Osteoblast (primary cell): ENCODE measurements at regions not wholly inside any gene's neighbourhood (a gene's known extent, or its start where the extent isn't known, plus 50 kb on each side); places are given as distances from the start of the nearest gene placed in this dataset.

Experiments
- DNase-seq: peaks from one replicate; pipeline ENCODE4 v3.0.0; 2011; ENCODE audit warnings: low spot score, mixed read lengths; ENCODE audit not compliant: insufficient read length; ENCODE audit errors: missing footprints
- H2AFZ ChIP-seq: 2 replicates; pipeline ENCODE4 v1.6.0; 2011; ENCODE audit warnings: mild to moderate bottlenecking, low read length
- H3K27ac ChIP-seq: 2 replicates; pipeline ENCODE4 v1.5.1; 2011; ENCODE audit warnings: mild to moderate bottlenecking, low read depth, low read length, moderate library complexity
- H3K27me3 ChIP-seq: 2 replicates; pipeline ENCODE4 v1.6.0; 2012; ENCODE audit warnings: mild to moderate bottlenecking, control low read depth, inconsistent platforms, low read length, moderate library complexity; ENCODE audit not compliant: insufficient read depth
- H3K36me3 ChIP-seq: 2 replicates; pipeline ENCODE4 v1.5.1; 2011; ENCODE audit warnings: mild to moderate bottlenecking, low read length, control low read depth, moderate library complexity; ENCODE audit not compliant: insufficient read depth
- H3K4me1 ChIP-seq: 2 replicates; pipeline ENCODE4 v1.5.1; 2011; ENCODE audit warnings: mild to moderate bottlenecking, low read length, control low read depth, moderate library complexity; ENCODE audit not compliant: insufficient read depth
- H3K4me2 ChIP-seq: 2 replicates; pipeline ENCODE4 v1.6.0; 2011; ENCODE audit warnings: mild to moderate bottlenecking, low read length; ENCODE audit not compliant: insufficient read depth
- H3K4me3 ChIP-seq: fragments of 200-600 bp; sonication (generic); 3 replicates; pipeline ENCODE4 v1.5.1; 2012; ENCODE audit warnings: mild to moderate bottlenecking, low read length, inconsistent platforms; ENCODE audit not compliant: insufficient read depth
- H3K79me2 ChIP-seq: 2 replicates; pipeline ENCODE4 v1.6.0; 2012; ENCODE audit warnings: mild to moderate bottlenecking, low read length, control low read depth, inconsistent platforms; ENCODE audit not compliant: insufficient read depth
- H3K9me3 ChIP-seq: 2 replicates; pipeline ENCODE4 v1.5.1; 2011; ENCODE audit warnings: low read depth, low read length, control low read depth
- H4K20me1 ChIP-seq: 2 replicates; pipeline ENCODE4 v1.6.0; 2012; ENCODE audit warnings: mild to moderate bottlenecking, low read length, control low read depth; ENCODE audit not compliant: insufficient read depth
- CTCF ChIP-seq: IDR thresholded peaks from 2 replicates; pipeline ENCODE4 v1.5.1; 2011; ENCODE audit warnings: mild to moderate bottlenecking, low read depth, low read length, moderate library complexity; ENCODE audit errors: extremely low read depth

- H2AFZ ChIP-seq = no peak overlapping the region
- H3K27me3 ChIP-seq = no peaks in the 10 kb centered on the region
- H3K4me3 ChIP-seq = no peak overlapping the region
- DNase-seq = no peak
- H3K4me2 ChIP-seq = no peak overlapping the region
- TF ChIP-seq CTCF = no peak
- no peak overlapping the region for H3K27ac ChIP-seq
- no peaks in the 10 kb centered on the region for H4K20me1 ChIP-seq
- H3K9me3 ChIP-seq = no peaks in the 10 kb centered on the region
- no peaks in the 10 kb centered on the region for H3K36me3 ChIP-seq
- no peaks in the 10 kb centered on the region for H3K79me2 ChIP-seq
- H3K4me1 ChIP-seq = no peaks in the 10 kb centered on the region
Measured at GRCh38 chr15:47027322-47027946, 689.9 kb upstream of the SEMA6D start.

GRCh38 chr15:47035475-47036406 is 681.6 kb upstream of the SEMA6D start:
- no peaks in the 10 kb centered on the region for H4K20me1 ChIP-seq
- H3K4me2 ChIP-seq = no peak overlapping the region
- H2AFZ ChIP-seq = no peak overlapping the region
- H3K36me3 ChIP-seq = no peaks in the 10 kb centered on the region
- no peak overlapping the region for H3K4me3 ChIP-seq
- H3K27me3 ChIP-seq = no peaks in the 10 kb centered on the region
- TF ChIP-seq CTCF = no peak
- H3K27ac ChIP-seq = no peak overlapping the region
- H3K79me2 ChIP-seq = no peaks in the 10 kb centered on the region
- H3K9me3 ChIP-seq = no peaks in the 10 kb centered on the region
- H3K4me1 ChIP-seq = no peaks in the 10 kb centered on the region
- DNase-seq = no peak

GRCh38 chr15:47037003-47037402 is 680.3 kb upstream of the SEMA6D start:
- no peaks in the 10 kb centered on the region for H3K4me1 ChIP-seq
- no peaks in the 10 kb centered on the region for H3K79me2 ChIP-seq
- H3K27ac ChIP-seq = no peak overlapping the region
- TF ChIP-seq CTCF = no peak
- H3K4me3 ChIP-seq = no peak overlapping the region
- no peaks in the 10 kb centered on the region for H3K36me3 ChIP-seq
- no peak for DNase-seq
- H4K20me1 ChIP-seq = no peaks in the 10 kb centered on the region
- H3K27me3 ChIP-seq = no peaks in the 10 kb centered on the region
- H2AFZ ChIP-seq = no peak overlapping the region
- no peak overlapping the region for H3K4me2 ChIP-seq
- no peaks in the 10 kb centered on the region for H3K9me3 ChIP-seq

- Histone ChIP-seq H3K4me3 (no peak overlapping the region), H3K36me3 (no peaks in the 10 kb centered on the region), H3K9me3 (no peaks in the 10 kb centered on the region), H3K4me2 (no peak overlapping the region), H3K27me3 (no peaks in the 10 kb centered on the region), H3K27ac (no peak overlapping the region), H3K4me1 (no peaks in the 10 kb centered on the region), H2AFZ (no peak overlapping the region), H3K79me2 (no peaks in the 10 kb centered on the region), H4K20me1 (no peaks in the 10 kb centered on the region)
- DNase-seq = no peak
- no peak for TF ChIP-seq CTCF
Measured at GRCh38 chr15:47039225-47039624, 678.1 kb upstream of the SEMA6D start.
